ENCODE measurements at regions not wholly inside any gene's neighbourhood (a gene's known extent, or its start where the extent isn't known, plus 50 kb on each side); places are given as distances from the start of the nearest gene placed in this dataset.
"Not testable (repeated sequence)": the region's sequence is repeated elsewhere in the genome, so short reads cannot be mapped to it uniquely, and the experiment has no call there.

DNA sequence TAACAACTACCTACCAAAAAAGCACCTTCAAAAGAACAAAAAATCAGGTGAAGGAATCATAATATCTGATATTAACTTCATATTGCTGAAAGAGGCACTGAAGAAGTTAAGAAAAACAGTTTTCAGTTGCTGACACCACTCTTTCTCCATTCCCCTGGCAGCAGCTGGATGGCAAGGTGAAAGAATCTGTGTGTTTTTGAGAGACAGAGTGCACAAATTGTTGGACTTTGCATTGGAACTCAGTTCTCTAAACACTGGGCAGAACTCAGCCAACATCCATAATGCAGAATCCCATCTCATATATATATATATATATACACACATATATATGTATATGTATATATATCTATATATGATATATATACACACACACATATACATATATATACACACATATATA is 408.3 kb upstream of the MAGEC2 start (continued):
- TF ChIP-seq, protein P1, sequence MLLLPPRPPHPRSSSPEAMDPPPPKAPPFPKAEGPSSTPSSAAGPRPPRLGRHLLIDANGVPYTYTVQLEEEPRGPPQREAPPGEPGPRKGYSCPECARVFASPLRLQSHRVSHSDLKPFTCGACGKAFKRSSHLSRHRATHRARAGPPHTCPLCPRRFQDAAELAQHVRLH (tag by site-specific recombination; IDR thresholded peaks at IDR 0.05) = no peak
- TF ChIP-seq, protein P2, sequence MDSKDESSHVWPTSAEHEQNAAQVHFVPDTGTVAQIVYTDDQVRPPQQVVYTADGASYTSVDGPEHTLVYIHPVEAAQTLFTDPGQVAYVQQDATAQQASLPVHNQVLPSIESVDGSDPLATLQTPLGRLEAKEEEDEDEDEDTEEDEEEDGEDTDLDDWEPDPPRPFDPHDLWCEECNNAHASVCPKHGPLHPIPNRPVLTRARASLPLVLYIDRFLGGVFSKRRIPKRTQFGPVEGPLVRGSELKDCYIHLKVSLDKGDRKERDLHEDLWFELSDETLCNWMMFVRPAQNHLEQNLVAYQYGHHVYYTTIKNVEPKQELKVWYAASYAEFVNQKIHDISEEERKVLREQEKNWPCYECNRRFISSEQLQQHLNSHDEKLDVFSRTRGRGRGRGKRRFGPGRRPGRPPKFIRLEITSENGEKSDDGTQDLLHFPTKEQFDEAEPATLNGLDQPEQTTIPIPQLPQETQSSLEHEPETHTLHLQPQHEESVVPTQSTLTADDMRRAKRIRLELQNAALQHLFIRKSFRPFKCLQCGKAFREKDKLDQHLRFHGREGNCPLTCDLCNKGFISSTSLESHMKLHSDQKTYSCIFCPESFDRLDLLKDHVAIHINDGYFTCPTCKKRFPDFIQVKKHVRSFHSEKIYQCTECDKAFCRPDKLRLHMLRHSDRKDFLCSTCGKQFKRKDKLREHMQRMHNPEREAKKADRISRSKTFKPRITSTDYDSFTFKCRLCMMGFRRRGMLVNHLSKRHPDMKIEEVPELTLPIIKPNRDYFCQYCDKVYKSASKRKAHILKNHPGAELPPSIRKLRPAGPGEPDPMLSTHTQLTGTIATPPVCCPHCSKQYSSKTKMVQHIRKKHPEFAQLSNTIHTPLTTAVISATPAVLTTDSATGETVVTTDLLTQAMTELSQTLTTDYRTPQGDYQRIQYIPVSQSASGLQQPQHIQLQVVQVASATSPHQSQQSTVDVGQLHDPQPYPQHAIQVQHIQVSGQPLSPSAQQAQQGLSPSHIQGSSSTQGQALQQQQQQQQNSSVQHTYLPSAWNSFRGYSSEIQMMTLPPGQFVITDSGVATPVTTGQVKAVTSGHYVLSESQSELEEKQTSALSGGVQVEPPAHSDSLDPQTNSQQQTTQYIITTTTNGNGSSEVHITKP (tag by site-specific recombination; IDR thresholded peaks at IDR 0.05) = no peak
- no peak for TF ChIP-seq ZBTB48 (tag by site-specific recombination; IDR thresholded peaks at IDR 0.05)
- TF ChIP-seq, protein P3, sequence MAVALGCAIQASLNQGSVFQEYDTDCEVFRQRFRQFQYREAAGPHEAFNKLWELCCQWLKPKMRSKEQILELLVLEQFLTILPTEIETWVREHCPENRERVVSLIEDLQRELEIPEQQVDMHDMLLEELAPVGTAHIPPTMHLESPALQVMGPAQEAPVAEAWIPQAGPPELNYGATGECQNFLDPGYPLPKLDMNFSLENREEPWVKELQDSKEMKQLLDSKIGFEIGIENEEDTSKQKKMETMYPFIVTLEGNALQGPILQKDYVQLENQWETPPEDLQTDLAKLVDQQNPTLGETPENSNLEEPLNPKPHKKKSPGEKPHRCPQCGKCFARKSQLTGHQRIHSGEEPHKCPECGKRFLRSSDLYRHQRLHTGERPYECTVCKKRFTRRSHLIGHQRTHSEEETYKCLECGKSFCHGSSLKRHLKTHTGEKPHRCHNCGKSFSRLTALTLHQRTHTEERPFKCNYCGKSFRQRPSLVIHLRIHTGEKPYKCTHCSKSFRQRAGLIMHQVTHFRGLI (tag by site-specific recombination; IDR thresholded peaks at IDR 0.05) = no peak
- TF ChIP-seq, protein P4, sequence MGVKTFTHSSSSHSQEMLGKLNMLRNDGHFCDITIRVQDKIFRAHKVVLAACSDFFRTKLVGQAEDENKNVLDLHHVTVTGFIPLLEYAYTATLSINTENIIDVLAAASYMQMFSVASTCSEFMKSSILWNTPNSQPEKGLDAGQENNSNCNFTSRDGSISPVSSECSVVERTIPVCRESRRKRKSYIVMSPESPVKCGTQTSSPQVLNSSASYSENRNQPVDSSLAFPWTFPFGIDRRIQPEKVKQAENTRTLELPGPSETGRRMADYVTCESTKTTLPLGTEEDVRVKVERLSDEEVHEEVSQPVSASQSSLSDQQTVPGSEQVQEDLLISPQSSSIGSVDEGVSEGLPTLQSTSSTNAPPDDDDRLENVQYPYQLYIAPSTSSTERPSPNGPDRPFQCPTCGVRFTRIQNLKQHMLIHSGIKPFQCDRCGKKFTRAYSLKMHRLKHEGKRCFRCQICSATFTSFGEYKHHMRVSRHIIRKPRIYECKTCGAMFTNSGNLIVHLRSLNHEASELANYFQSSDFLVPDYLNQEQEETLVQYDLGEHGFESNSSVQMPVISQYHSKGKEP (tag by site-specific recombination; IDR thresholded peaks at IDR 0.05) = no peak
- TF ChIP-seq GLIS1 (tag by site-specific recombination; IDR thresholded peaks at IDR 0.05) = no peak

DNA sequence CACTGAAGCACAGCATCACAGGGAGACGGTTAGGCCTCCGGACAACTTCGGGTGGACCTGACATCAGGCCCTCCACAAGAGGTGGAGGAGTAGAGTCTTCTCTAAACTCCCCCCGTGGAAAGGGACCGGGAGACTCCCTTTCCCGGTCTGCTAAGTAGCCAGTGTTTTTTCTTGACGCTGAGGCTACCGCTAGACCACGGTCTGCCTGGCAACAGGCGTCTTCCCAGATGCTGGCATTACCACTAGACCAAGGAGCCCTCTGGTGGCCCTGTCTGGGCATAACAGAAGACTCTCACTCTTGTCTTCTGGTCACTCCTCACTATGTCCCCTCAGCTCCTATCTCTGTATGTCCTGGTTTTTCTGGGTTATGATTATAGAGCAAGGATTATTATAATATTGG is 401.5 kb upstream of the MAGEC2 start:
- H3K36me3 ChIP-seq (ENCODE audit: control insufficient read depth in 2 of 2, insufficient read depth in 1 of 2, low read length in 2 of 2); H3K4me3 ChIP-seq (ENCODE audit: low read depth, low read length); H3K9me3 ChIP-seq (ENCODE audit: control insufficient read depth, insufficient read depth, low read depth, low read length); POLR2A ChIA-PET; H3K4me1 ChIP-seq (ENCODE audit: control insufficient read depth, insufficient read depth, low read length); H3K27ac ChIP-seq (ENCODE audit: extremely low read depth, low read depth, low read length): not testable (repeated sequence)
- CTCF ChIA-PET = interaction anchor here (1.3 kb wide), 1 partner anchor 197 kb away, joined by 3 read pairs; no protein-coding TSS in a partner anchor

DNA sequence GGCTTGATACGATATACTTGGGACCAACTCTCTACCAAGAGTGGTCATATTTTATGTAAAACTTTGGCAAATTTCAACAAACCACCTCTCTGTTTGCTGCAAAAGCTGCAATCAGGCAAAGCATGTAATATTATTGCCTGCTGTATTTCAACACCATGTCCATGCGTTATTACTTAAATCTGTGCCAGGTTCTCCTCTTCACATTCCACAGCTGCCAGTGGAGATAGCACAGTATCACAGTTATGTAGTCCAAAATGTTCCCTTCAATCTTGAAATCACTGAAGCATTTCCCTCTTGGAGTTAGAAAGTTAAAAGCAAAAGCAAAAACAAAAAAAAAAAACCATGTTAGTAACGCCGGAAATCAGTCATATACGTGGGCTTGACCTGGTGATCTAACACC is 396.7 kb upstream of the MAGEC2 start:
- H3K9me3 ChIP-seq (ENCODE audit: control insufficient read depth, insufficient read depth, low read depth, low read length) = no peaks in the 10 kb centered on the region
- ChIA-PET CTCF (no interaction called here), POLR2A (no interaction called here)
- no peak overlapping the region for H3K4me3 ChIP-seq (ENCODE audit: low read depth, low read length)
- no peaks in the 10 kb centered on the region for H3K4me1 ChIP-seq (ENCODE audit: control insufficient read depth, insufficient read depth, low read length)
- TF ChIP-seq BCL11B (tag by site-specific recombination; IDR thresholded peaks at IDR 0.05; ENCODE audit: low read depth) (no peak), ZNF24 (tag by site-specific recombination; IDR thresholded peaks at IDR 0.05) (no peak), ZNF610 (tag by site-specific recombination; IDR thresholded peaks at IDR 0.05; ENCODE audit: borderline replicate concordance) (no peak), ZNF600 (tag by site-specific recombination; IDR thresholded peaks at IDR 0.05) (no peak), ZNF211 (tag by site-specific recombination; IDR thresholded peaks at IDR 0.05; ENCODE audit: low read depth) (no peak), ZNF585B (tag by site-specific recombination; IDR thresholded peaks at IDR 0.05) (no peak)
- TF ChIP-seq, protein P5, sequence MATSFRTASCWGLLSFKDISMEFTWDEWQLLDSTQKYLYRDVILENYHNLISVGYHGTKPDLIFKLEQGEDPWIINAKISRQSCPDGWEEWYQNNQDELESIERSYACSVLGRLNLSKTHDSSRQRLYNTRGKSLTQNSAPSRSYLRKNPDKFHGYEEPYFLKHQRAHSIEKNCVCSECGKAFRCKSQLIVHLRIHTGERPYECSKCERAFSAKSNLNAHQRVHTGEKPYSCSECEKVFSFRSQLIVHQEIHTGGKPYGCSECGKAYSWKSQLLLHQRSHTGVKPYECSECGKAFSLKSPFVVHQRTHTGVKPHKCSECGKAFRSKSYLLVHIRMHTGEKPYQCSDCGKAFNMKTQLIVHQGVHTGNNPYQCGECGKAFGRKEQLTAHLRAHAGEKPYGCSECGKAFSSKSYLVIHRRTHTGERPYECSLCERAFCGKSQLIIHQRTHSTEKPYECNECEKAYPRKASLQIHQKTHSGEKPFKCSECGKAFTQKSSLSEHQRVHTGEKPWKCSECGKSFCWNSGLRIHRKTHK (tag by site-specific recombination; IDR thresholded peaks at IDR 0.05) = no peak
- TF ChIP-seq, protein P6, sequence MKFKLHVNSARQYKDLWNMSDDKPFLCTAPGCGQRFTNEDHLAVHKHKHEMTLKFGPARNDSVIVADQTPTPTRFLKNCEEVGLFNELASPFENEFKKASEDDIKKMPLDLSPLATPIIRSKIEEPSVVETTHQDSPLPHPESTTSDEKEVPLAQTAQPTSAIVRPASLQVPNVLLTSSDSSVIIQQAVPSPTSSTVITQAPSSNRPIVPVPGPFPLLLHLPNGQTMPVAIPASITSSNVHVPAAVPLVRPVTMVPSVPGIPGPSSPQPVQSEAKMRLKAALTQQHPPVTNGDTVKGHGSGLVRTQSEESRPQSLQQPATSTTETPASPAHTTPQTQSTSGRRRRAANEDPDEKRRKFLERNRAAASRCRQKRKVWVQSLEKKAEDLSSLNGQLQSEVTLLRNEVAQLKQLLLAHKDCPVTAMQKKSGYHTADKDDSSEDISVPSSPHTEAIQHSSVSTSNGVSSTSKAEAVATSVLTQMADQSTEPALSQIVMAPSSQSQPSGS (tag by site-specific recombination; IDR thresholded peaks at IDR 0.05; ENCODE audit: low read depth) = no peak
- TF ChIP-seq, protein P7, sequence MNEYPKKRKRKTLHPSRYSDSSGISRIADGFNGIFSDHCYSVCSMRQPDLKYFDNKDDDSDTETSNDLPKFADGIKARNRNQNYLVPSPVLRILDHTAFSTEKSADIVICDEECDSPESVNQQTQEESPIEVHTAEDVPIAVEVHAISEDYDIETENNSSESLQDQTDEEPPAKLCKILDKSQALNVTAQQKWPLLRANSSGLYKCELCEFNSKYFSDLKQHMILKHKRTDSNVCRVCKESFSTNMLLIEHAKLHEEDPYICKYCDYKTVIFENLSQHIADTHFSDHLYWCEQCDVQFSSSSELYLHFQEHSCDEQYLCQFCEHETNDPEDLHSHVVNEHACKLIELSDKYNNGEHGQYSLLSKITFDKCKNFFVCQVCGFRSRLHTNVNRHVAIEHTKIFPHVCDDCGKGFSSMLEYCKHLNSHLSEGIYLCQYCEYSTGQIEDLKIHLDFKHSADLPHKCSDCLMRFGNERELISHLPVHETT (tag by site-specific recombination; IDR thresholded peaks at IDR 0.05) = no peak
- H3K27ac ChIP-seq (ENCODE audit: extremely low read depth, low read depth, low read length) = no peak overlapping the region
- H3K36me3 ChIP-seq (ENCODE audit: control insufficient read depth in 2 of 2, insufficient read depth in 1 of 2, low read length in 2 of 2) = no peaks in the 10 kb centered on the region
